IMR-90 (cell line): ENCODE measurements at regions not wholly inside any gene's neighbourhood (a gene's known extent, or its start where the extent isn't known, plus 50 kb on each side); places are given as distances from the start of the nearest gene placed in this dataset.

Experiments used
- ATAC-seq: fragments of 200-7000 bp; cut with Tn5 transposase; 2 replicates; pipeline ENCODE4 v1.9.1; 2020; ENCODE audit warnings: low read depth, mild to moderate bottlenecking, moderate library complexity
- BruUV-seq: library from RNA; stranded (reverse); fragments of 400-500 nt; replicated peaks from 2 replicates; lab custom pipeline; 2021; lab: Mats Ljungman, UMichigan
- CTCF ChIA-PET: fragments of 300-600 bp; formaldehyde crosslinking; extraction: SDS; loops from one replicate; lab custom pipeline; 2021; ENCODE audit warnings: antibody characterized with exemption; lab: Yijun Ruan, JAX
- POLR2A ChIA-PET: fragments of 300-600 bp; sonication (Branson Sonifier 250); formaldehyde crosslinking; loops from one replicate; lab custom pipeline; 2022; ENCODE audit warnings: antibody characterized with exemption; ENCODE audit not compliant: unreplicated experiment; lab: Charles Lee
- DNase-seq: peaks from one replicate; pipeline ENCODE4 v3.0.0; 2013
- H2AFZ ChIP-seq: replicated peaks from 2 replicates; pipeline ENCODE3; 2013; ENCODE audit warnings: low read length, mild to moderate bottlenecking; ENCODE audit not compliant: poor library complexity
- H2AK5ac ChIP-seq: 2 replicates; pipeline ENCODE4 v1.6.1; 2013; ENCODE audit warnings: low read depth, low read length, inconsistent platforms
- H2AK9ac ChIP-seq: replicated peaks from 2 replicates; pipeline ENCODE3; 2013; ENCODE audit warnings: mild to moderate bottlenecking, low read depth, low read length, moderate library complexity; ENCODE audit not compliant: poor library complexity
- H2BK120ac ChIP-seq: 2 replicates; pipeline ENCODE4 v1.6.1; 2013; ENCODE audit warnings: low read depth, low read length, inconsistent platforms
- H2BK15ac ChIP-seq: 3 replicates; pipeline ENCODE4 v1.6.1; 2013; ENCODE audit warnings: low read depth, low read length, inconsistent platforms
- H2BK20ac ChIP-seq: 2 replicates; pipeline ENCODE4 v1.6.1; 2013; ENCODE audit warnings: low read depth, mild to moderate bottlenecking, inconsistent platforms, low read length, moderate library complexity
- H2BK5ac ChIP-seq: 2 replicates; pipeline ENCODE4 v1.6.1; 2013; ENCODE audit warnings: mild to moderate bottlenecking, low read depth, low read length, inconsistent platforms; ENCODE audit not compliant: poor library complexity, severe bottlenecking
- H3K14ac ChIP-seq: replicated peaks from 2 replicates; pipeline ENCODE4 v1.6.1; 2013; ENCODE audit warnings: low read depth, low read length, inconsistent platforms
- H3K18ac ChIP-seq: 2 replicates; pipeline ENCODE4 v1.6.1; 2013; ENCODE audit warnings: low read depth, low read length, control low read depth
- H3K23ac ChIP-seq: 2 replicates; pipeline ENCODE4 v1.6.1; 2013; ENCODE audit warnings: low read depth, low read length, inconsistent platforms
- H3K27ac ChIP-seq: 2 replicates; pipeline ENCODE4 v1.5.1; 2013; ENCODE audit warnings: mild to moderate bottlenecking, control low read depth, low read length; ENCODE audit not compliant: insufficient read depth
- H3K27me3 ChIP-seq: 2 replicates; pipeline ENCODE4 v1.6.1; 2013; ENCODE audit warnings: low read length; ENCODE audit not compliant: control insufficient read depth, insufficient read depth
- H3K36me3 ChIP-seq: 2 replicates; pipeline ENCODE4 v1.6.1; 2013; ENCODE audit warnings: low read length, mixed read lengths; ENCODE audit not compliant: control insufficient read depth, insufficient read depth
- H3K4ac ChIP-seq: 2 replicates; pipeline ENCODE4 v1.6.1; 2013; ENCODE audit warnings: low read depth, low read length, inconsistent platforms
- H3K4me1 ChIP-seq: 2 replicates; pipeline ENCODE4 v1.6.1; 2013; ENCODE audit warnings: low read length, mixed read lengths; ENCODE audit not compliant: control insufficient read depth, insufficient read depth
- H3K4me2 ChIP-seq: 2 replicates; pipeline ENCODE4 v1.6.1; 2013; ENCODE audit warnings: low read depth, mild to moderate bottlenecking, control low read depth, low read length, moderate library complexity
- H3K4me3 ChIP-seq: 2 replicates; pipeline ENCODE4 v1.5.1; 2013; ENCODE audit warnings: low read depth, mild to moderate bottlenecking, control low read depth, low read length, moderate library complexity; ENCODE audit not compliant: insufficient read depth
- H3K56ac ChIP-seq: 2 replicates; pipeline ENCODE4 v1.6.1; 2013; ENCODE audit warnings: low read length, inconsistent platforms; ENCODE audit not compliant: insufficient read depth; ENCODE audit errors: extremely low read depth
- H3K79me1 ChIP-seq, 2 experiments: 2 replicates each; pipeline ENCODE4 v1.6.1; 2013; ENCODE audit warnings: low read length in 2 of 2, inconsistent platforms in 1 of 2, low read depth in 1 of 2
- H3K9ac ChIP-seq: 2 replicates; pipeline ENCODE4 v1.6.1; 2013; ENCODE audit warnings: low read depth, low read length, control low read depth
- H3K9me1 ChIP-seq: 2 replicates; pipeline ENCODE4 v1.6.1; 2013; ENCODE audit warnings: low read length, inconsistent platforms; ENCODE audit not compliant: insufficient read depth
- H3K9me3 ChIP-seq: 2 replicates; pipeline ENCODE4 v1.6.1; 2013; ENCODE audit warnings: low read length; ENCODE audit not compliant: control insufficient read depth, insufficient read depth
- H4K20me1 ChIP-seq: 2 replicates; pipeline ENCODE4 v1.6.1; 2013; ENCODE audit warnings: low read length, inconsistent platforms; ENCODE audit not compliant: insufficient read depth
- H4K5ac ChIP-seq: 2 replicates; pipeline ENCODE4 v1.6.1; 2013; ENCODE audit warnings: mild to moderate bottlenecking, low read depth, low read length, control low read depth
- H4K8ac ChIP-seq, 2 experiments: 2 replicates each; pipeline ENCODE4 v1.6.1; 2013; ENCODE audit warnings: low read depth in 2 of 2, low read length in 2 of 2, control low read depth in 1 of 2, inconsistent platforms in 1 of 2
- H4K91ac ChIP-seq: 2 replicates; pipeline ENCODE4 v1.6.1; 2013; ENCODE audit warnings: low read depth, low read length, inconsistent platforms; ENCODE audit not compliant: insufficient read depth
- MAFK ChIP-seq: IDR thresholded peaks from 2 replicates; pipeline ENCODE4 v1.6.1; 2012; ENCODE audit warnings: low read depth, low read length, improper control_type of control experiment
- MAZ ChIP-seq: IDR thresholded peaks from 2 replicates; pipeline ENCODE4 v1.6.1; 2012; ENCODE audit warnings: low read depth, mild to moderate bottlenecking, low read length, improper control_type of control experiment, moderate library complexity, borderline replicate concordance
- MXI1 ChIP-seq: IDR thresholded peaks from 2 replicates; pipeline ENCODE4 v1.6.1; 2012; ENCODE audit warnings: low read depth, mild to moderate bottlenecking, low read length, moderate library complexity, borderline replicate concordance
- NFE2L2 ChIP-seq: fragments of 150-350 bp; IDR thresholded peaks from 2 replicates; pipeline ENCODE4 v1.6.1; 2016; ENCODE audit warnings: low read depth, mild to moderate bottlenecking, low read length
- RAD21 ChIP-seq: IDR thresholded peaks from 2 replicates; pipeline ENCODE4 v1.6.1; 2012; ENCODE audit warnings: low read length, improper control_type of control experiment
- RFX5 ChIP-seq: IDR thresholded peaks from 2 replicates; pipeline ENCODE4 v1.8.0; 2012; ENCODE audit warnings: low read depth, mild to moderate bottlenecking, low read length, moderate library complexity
- SMC3 ChIP-seq: fragments of 150-350 bp; IDR thresholded peaks from 2 replicates; pipeline ENCODE4 v1.6.1; 2016; ENCODE audit warnings: low read depth, mild to moderate bottlenecking, antibody characterized with exemption, low read length, moderate library complexity
- dilution Hi-C: fragments of 300-500 bp; cut with HindIII; formaldehyde crosslinking; loops from one replicate; pipeline ENCODE4 v1.14.3; 2018; ENCODE audit warnings: low sequenced_read_pairs; ENCODE audit not compliant: unreplicated experiment
- in situ Hi-C: fragments of 300-500 bp; cut with MboI; formaldehyde crosslinking; loops from 3 replicates; pipeline ENCODE4 v1.14.3; 2019; ENCODE audit warnings: low sequenced_read_pairs, inconsistent platforms, mixed read lengths
- intact Hi-C: fragments of 100-400 bp; cut with micrococcal nuclease; formaldehyde crosslinking; loops from 2 replicates; pipeline ENCODE4 v1.10.0; 2022

DNA sequence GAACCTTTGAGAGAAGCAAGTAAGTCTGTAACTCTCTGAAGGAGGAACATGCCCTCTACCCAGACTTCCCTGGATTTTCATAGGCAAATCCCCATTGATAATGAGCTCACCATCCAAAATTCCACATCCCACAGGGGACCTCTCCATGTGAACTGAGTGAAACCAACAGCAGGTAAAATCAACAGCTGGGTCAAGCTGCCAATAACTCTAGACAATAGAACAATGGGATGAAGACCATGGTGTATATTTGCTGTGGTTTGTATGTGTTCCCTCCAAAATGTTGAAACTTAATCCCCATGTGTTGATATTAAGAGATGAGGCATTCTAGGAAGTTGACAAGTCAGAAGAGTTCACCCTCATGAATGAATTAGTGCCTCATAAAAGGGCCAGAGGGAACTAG lies 110.2 kb upstream of the MYO10 start:
- no peak overlapping the region for H4K5ac ChIP-seq
- H4K91ac ChIP-seq, result no peak overlapping the region
- H4K20me1 ChIP-seq, result no peaks in the 10 kb centered on the region
- H4K8ac ChIP-seq, result no peak overlapping the region
- H3K27me3 ChIP-seq, result no peaks in the 10 kb centered on the region
- BruUV-seq, result no TSS peak
- H3K4me3 ChIP-seq, result no peak overlapping the region
- CTCF ChIA-PET, result no interaction called here
- ATAC-seq (no peak), DNase-seq (no peak)
- intact Hi-C loops (no loop called here), dilution Hi-C loops (no loop called here), in situ Hi-C loops (no loop called here)
- H3K4me1 ChIP-seq, result peaks cover 4% of the 10 kb centered on the region
- POLR2A ChIA-PET, result no interaction called here
- no peak overlapping the region for H2AFZ ChIP-seq
- no peaks in the 10 kb centered on the region for H3K36me3 ChIP-seq
- H3K4me2 ChIP-seq, result no peak overlapping the region
- H3K56ac ChIP-seq, result no peak overlapping the region
- H2BK20ac ChIP-seq, result no peak overlapping the region
- H2AK5ac ChIP-seq, result no peak overlapping the region
- no peak overlapping the region for H2BK15ac ChIP-seq
- no peak overlapping the region for H3K14ac ChIP-seq
- H3K9me1 ChIP-seq, result peaks cover 5% of the 10 kb centered on the region; the same call in 1 of the 2 replicates
- H3K9me3 ChIP-seq, result no peaks in the 10 kb centered on the region
- TF ChIP-seq MXI1 (no peak), NFE2L2 (no peak), RAD21 (no peak), RFX5 (no peak), SMC3 (no peak), MAFK (no peak), MAZ (no peak)
- no peaks in the 10 kb centered on the region for H3K79me1 ChIP-seq
- no peak overlapping the region for H3K18ac ChIP-seq
- H2BK120ac ChIP-seq, result 0 out of 2 replicates have a peak overlapping the region, but pooled peaks have one; percentile 56
- H3K23ac ChIP-seq, result no peak overlapping the region
- no peak overlapping the region for H2AK9ac ChIP-seq
- no peak overlapping the region for H3K4ac ChIP-seq
- no peak overlapping the region for H3K9ac ChIP-seq
- no peak overlapping the region for H2BK5ac ChIP-seq
- no peak overlapping the region for H3K27ac ChIP-seq
